Fibroblast of lung (primary cell): ENCODE measurements at regions not wholly inside any gene's neighbourhood (a gene's known extent, or its start where the extent isn't known, plus 50 kb on each side); places are given as distances from the start of the nearest gene placed in this dataset.

Source experiments
- EZH2 ChIP-seq: IDR thresholded peaks from 2 replicates; pipeline ENCODE4 v1.5.1; 2012; ENCODE audit warnings: low read length, control low read depth, mild to moderate bottlenecking; ENCODE audit errors: missing control alignments
- TF ChIP-seq, protein P1 (sequence below), 2 donors: IDR thresholded peaks in 1 of 2; conservative IDR thresholded peaks in 1 of 2; 1 replicate in 1 of 2; 2 replicates in 1 of 2; pipeline ENCODE4 v1.5.1; 2011 to 2012; ENCODE audit warnings: low read length in 2 of 2, control low read depth in 1 of 2, inconsistent platforms in 1 of 2, low read depth in 1 of 2, mild to moderate bottlenecking in 1 of 2

DNA sequence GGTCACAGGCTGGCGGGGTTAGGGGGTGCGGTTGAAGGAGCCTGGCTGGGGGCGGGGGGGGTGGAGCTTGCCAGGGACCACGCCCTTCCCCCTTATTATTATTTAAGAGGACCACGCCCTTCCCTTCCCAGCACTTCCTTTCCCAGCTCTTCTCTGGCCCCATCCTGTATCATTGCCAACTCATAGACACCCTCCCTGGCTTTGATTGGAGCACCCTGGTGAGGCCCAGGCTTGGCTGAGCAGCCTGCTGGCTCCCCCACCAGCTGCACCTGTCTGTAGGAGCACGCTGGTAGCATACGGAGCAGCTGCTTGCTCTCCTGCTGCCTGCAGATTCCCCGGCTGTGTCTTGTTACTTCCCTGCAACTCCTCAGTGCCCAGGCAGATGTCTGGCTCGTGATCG, 62.5 kb upstream of the PDX1 start:
- TF ChIP-seq, protein P1, sequence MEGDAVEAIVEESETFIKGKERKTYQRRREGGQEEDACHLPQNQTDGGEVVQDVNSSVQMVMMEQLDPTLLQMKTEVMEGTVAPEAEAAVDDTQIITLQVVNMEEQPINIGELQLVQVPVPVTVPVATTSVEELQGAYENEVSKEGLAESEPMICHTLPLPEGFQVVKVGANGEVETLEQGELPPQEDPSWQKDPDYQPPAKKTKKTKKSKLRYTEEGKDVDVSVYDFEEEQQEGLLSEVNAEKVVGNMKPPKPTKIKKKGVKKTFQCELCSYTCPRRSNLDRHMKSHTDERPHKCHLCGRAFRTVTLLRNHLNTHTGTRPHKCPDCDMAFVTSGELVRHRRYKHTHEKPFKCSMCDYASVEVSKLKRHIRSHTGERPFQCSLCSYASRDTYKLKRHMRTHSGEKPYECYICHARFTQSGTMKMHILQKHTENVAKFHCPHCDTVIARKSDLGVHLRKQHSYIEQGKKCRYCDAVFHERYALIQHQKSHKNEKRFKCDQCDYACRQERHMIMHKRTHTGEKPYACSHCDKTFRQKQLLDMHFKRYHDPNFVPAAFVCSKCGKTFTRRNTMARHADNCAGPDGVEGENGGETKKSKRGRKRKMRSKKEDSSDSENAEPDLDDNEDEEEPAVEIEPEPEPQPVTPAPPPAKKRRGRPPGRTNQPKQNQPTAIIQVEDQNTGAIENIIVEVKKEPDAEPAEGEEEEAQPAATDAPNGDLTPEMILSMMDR (conservative IDR thresholded peaks at IDR 0.05 in 1 of 2, IDR thresholded peaks at IDR 0.05 in 1 of 2; ENCODE audit: low read depth in 1 of 2, low read length in 2 of 2) = no peak
- TF ChIP-seq EZH2 = no peak
